Thyroid gland (tissue), 4 donors: ENCODE measurements at regions not wholly inside any gene's neighbourhood (a gene's known extent, or its start where the extent isn't known, plus 50 kb on each side); places are given as distances from the start of the nearest gene placed in this dataset.

ENCODE experiments used
- DNase-seq, 2 donors: peaks; one replicate each; pipeline ENCODE4 v3.0.0-alpha.2; 2019
- H3K27ac ChIP-seq, 3 donors: fragments of 200-600 bp; sonication (generic); 1 replicate in 2 of 3; 2 replicates in 1 of 3; pipeline ENCODE4 v1.5.1; 2016 to 2019; ENCODE audit warnings: mild to moderate bottlenecking in 1 of 3, moderate library complexity in 1 of 3
- H3K27me3 ChIP-seq: fragments of 200-600 bp; sonication (generic); one replicate; pipeline ENCODE4 v1.5.1; 2019
- H3K36me3 ChIP-seq, 2 donors: fragments of 200-600 bp; sonication (generic); one replicate each; pipeline ENCODE4 v1.5.1; 2016 to 2019
- H3K4me1 ChIP-seq, 2 donors: fragments of 200-600 bp; sonication (generic); one replicate each; pipeline ENCODE4 v1.5.1; 2017 to 2019
- H3K4me3 ChIP-seq, 3 donors: fragments of 200-600 bp; sonication (generic); replicated peaks in 1 of 3; 1 replicate in 2 of 3; 2 replicates in 1 of 3; pipeline ENCODE4 v1.5.1; 2016; ENCODE audit warnings: mild to moderate bottlenecking in 1 of 3
- H3K9me3 ChIP-seq: fragments of 200-600 bp; sonication (generic); one replicate; pipeline ENCODE4 v1.5.1; 2017
- CTCF ChIP-seq, 6 experiments: fragments of 200-600 bp in 3 of 6; fragments of 450-650 bp in 3 of 6; sonication (generic) in 3 of 6; IDR thresholded peaks; one replicate each; pipeline ENCODE4 v1.5.1; 2016 to 2019; ENCODE audit warnings: antibody characterized with exemption in 6 of 6, mild to moderate bottlenecking in 2 of 6, inconsistent platforms in 1 of 6, moderate library complexity in 1 of 6
- POLR2A ChIP-seq, 2 donors: fragments of 450-650 bp; IDR thresholded peaks; one replicate each; pipeline ENCODE4 v1.6.1; 2017; ENCODE audit warnings: antibody characterized with exemption in 2 of 2, mild to moderate bottlenecking in 2 of 2, moderate library complexity in 1 of 2
- WGBS, 2 donors: methylation state at CpG; one replicate each; pipeline ENCODE4 v1.1.5; 2017; 5-methylcytosine and 5-hydroxymethylcytosine counted together
- intact Hi-C: fragments of 100-400 bp; cut with DNase I; formaldehyde crosslinking; loops from one replicate; pipeline ENCODE4 v1.15.1; 2023

- TF ChIP-seq CTCF (IDR thresholded peaks at IDR 0.05) (no peak), POLR2A (IDR thresholded peaks at IDR 0.05) (no peak)
- Histone ChIP-seq H3K27me3 (no peaks in the 10 kb centered on the region), H3K4me1 (no peaks in the 10 kb centered on the region), H3K9me3 (no peaks in the 10 kb centered on the region), H3K36me3 (no peaks in the 10 kb centered on the region), H3K27ac (no peak overlapping the region), H3K4me3 (no peak overlapping the region)
- intact Hi-C loops: no loop called here
- DNase-seq: no peak
These were observed 159.3 kb upstream of the GALNT17 start for GRCh38 chr7:70972693-70973092.

- TF ChIP-seq CTCF (IDR thresholded peaks at IDR 0.05): no peak
- no peak for TF ChIP-seq POLR2A (IDR thresholded peaks at IDR 0.05)
- Histone ChIP-seq H3K9me3 (no peaks in the 10 kb centered on the region), H3K4me1 (no peaks in the 10 kb centered on the region), H3K4me3 (no peak overlapping the region), H3K27me3 (no peaks in the 10 kb centered on the region), H3K27ac (no peak overlapping the region), H3K36me3 (no peaks in the 10 kb centered on the region)
- intact Hi-C loops: no loop called here
- no peak for DNase-seq
These were observed 156.2 kb upstream of the GALNT17 start for GRCh38 chr7:70975754-70976153.

- H3K27ac ChIP-seq: no peak overlapping the region
- H3K9me3 ChIP-seq: no peaks in the 10 kb centered on the region
- no peaks in the 10 kb centered on the region for H3K27me3 ChIP-seq
- DNase-seq: no peak
- no peak overlapping the region for H3K4me3 ChIP-seq
- TF ChIP-seq CTCF (IDR thresholded peaks at IDR 0.05): no peak
- TF ChIP-seq POLR2A (IDR thresholded peaks at IDR 0.05): no peak
- WGBS, 2 donors: 92 to 96% methylated on average over 2 of the region's 2 CpGs
- H3K4me1 ChIP-seq: no peaks in the 10 kb centered on the region
- H3K36me3 ChIP-seq: no peaks in the 10 kb centered on the region
- intact Hi-C loops: no loop called here
These were observed 145.6 kb upstream of the GALNT17 start for GRCh38 chr7:70986297-70986696.

GRCh38 chr7:70994176-70994575, 137.8 kb upstream of the GALNT17 start:
- Histone ChIP-seq H3K9me3 (no peaks in the 10 kb centered on the region), H3K4me3 (no peak overlapping the region), H3K27me3 (no peaks in the 10 kb centered on the region), H3K36me3 (no peaks in the 10 kb centered on the region), H3K4me1 (no peaks in the 10 kb centered on the region), H3K27ac (no peak overlapping the region)
- no peak for DNase-seq
- WGBS, 2 donors: 76% methylated on average over 5 of the region's 5 CpGs
- intact Hi-C loops: no loop called here
- TF ChIP-seq POLR2A (IDR thresholded peaks at IDR 0.05): no peak
- TF ChIP-seq CTCF (IDR thresholded peaks at IDR 0.05): no peak

- no peak for DNase-seq
- Histone ChIP-seq H3K36me3 (no peaks in the 10 kb centered on the region), H3K27me3 (no peaks in the 10 kb centered on the region), H3K4me3 (no peak overlapping the region), H3K27ac (no peak overlapping the region), H3K9me3 (no peaks in the 10 kb centered on the region), H3K4me1 (no peaks in the 10 kb centered on the region)
- WGBS, 2 donors: 57 to 77% methylated on average over 1 of the region's 1 CpG
- no peak for TF ChIP-seq POLR2A (IDR thresholded peaks at IDR 0.05)
- intact Hi-C loops: no loop called here
These were observed 134.7 kb upstream of the GALNT17 start for GRCh38 chr7:70997261-70997660.

GRCh38 chr7:71005109-71005508, 126.8 kb upstream of the GALNT17 start:
- WGBS, 2 donors: 65 to 77% methylated on average over 5 of the region's 5 CpGs
- Histone ChIP-seq H3K9me3 (no peaks in the 10 kb centered on the region), H3K4me3 (no peak overlapping the region), H3K27me3 (no peaks in the 10 kb centered on the region), H3K36me3 (no peaks in the 10 kb centered on the region), H3K27ac (no peak overlapping the region), H3K4me1 (no peaks in the 10 kb centered on the region)
- intact Hi-C loops: no loop called here
- no peak for TF ChIP-seq CTCF (IDR thresholded peaks at IDR 0.05)
- no peak for TF ChIP-seq POLR2A (IDR thresholded peaks at IDR 0.05)
- DNase-seq: no peak
